MM.1S (cell line): ENCODE measurements at regions not wholly inside any gene's neighbourhood (a gene's known extent, or its start where the extent isn't known, plus 50 kb on each side); places are given as distances from the start of the nearest gene placed in this dataset.

Experiments used
- EZH2 ChIP-seq: fragments of 300-600 bp; sonication (generic); optimal IDR thresholded peaks from 2 replicates; pipeline ENCODE3; 2017; ENCODE audit warnings: low read depth, mild to moderate bottlenecking, antibody characterized with exemption, low read length, mixed read lengths
- EZH2phosphoT487 ChIP-seq: fragments of 300-600 bp; sonication (generic); IDR thresholded peaks from 2 replicates; pipeline ENCODE4 v1.6.1; 2018; ENCODE audit warnings: antibody characterized with exemption, low read length
- TF ChIP-seq, protein P1 (sequence below): fragments of 300-600 bp; sonication (generic); IDR thresholded peaks from 2 replicates; pipeline ENCODE4 v1.5.1; 2016; ENCODE audit warnings: antibody characterized with exemption, low read length, mixed read lengths

DNA sequence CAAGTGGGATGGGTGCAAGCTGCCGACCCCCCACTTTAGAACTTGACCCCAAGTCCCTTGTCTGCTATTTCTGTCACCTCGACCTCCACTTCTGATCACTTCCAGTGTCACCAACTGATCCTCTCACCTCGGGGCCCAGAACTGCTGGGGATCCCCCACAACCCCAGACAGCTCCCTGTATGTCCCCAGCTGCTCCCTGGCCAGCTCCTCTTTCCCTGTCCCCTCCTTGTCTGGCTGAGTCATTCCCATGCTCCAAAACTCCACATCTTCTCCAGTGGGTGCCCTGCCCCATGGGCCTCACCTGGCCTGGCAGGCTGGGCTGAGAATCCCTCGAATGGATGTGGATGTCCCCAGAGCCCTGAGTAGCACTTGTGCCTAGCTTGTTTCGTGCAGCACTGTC lies 154.3 kb upstream of the PCBD1 start:
- TF ChIP-seq, protein P1, sequence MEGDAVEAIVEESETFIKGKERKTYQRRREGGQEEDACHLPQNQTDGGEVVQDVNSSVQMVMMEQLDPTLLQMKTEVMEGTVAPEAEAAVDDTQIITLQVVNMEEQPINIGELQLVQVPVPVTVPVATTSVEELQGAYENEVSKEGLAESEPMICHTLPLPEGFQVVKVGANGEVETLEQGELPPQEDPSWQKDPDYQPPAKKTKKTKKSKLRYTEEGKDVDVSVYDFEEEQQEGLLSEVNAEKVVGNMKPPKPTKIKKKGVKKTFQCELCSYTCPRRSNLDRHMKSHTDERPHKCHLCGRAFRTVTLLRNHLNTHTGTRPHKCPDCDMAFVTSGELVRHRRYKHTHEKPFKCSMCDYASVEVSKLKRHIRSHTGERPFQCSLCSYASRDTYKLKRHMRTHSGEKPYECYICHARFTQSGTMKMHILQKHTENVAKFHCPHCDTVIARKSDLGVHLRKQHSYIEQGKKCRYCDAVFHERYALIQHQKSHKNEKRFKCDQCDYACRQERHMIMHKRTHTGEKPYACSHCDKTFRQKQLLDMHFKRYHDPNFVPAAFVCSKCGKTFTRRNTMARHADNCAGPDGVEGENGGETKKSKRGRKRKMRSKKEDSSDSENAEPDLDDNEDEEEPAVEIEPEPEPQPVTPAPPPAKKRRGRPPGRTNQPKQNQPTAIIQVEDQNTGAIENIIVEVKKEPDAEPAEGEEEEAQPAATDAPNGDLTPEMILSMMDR = no peak
- TF ChIP-seq EZH2 (no peak), EZH2phosphoT487 (no peak)
